Astrocyte (in vitro differentiated cells and primary cell): ENCODE measurements at regions not wholly inside any gene's neighbourhood (a gene's known extent, or its start where the extent isn't known, plus 50 kb on each side); places are given as distances from the start of the nearest gene placed in this dataset.
"Not testable (repeated sequence)": the region's sequence is repeated elsewhere in the genome, so short reads cannot be mapped to it uniquely, and the experiment has no call there.

Experiments used
- CTCF ChIP-seq: IDR thresholded peaks from 2 replicates; pipeline ENCODE4 v1.5.1; 2011; ENCODE audit warnings: low read depth, mild to moderate bottlenecking, inconsistent platforms, low read length, moderate library complexity; ENCODE audit not compliant: insufficient read depth
- EZH2 ChIP-seq: IDR thresholded peaks from 2 replicates; pipeline ENCODE4 v1.6.1; 2012; ENCODE audit warnings: mild to moderate bottlenecking, low read length, inconsistent platforms; ENCODE audit not compliant: insufficient read depth

DNA sequence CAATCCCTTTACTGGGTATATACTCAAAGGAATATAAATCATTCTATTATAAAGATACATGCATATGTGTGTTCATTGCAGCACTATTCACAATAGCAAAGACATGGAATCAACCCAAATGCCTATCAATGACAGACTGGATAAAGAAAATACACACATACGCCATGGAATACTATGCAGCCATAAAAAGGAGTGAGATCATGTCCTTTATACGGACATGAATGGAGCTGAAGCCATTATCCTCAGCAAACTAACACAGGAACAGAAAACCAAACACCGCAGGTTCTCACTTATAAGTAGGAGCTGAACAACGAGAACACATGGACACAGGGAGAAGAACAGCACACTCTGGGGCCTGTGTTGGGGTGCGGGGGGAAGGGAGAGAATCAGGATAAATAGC lies 133.7 kb upstream of the CALCR start:
- not testable (repeated sequence) for TF ChIP-seq CTCF, EZH2
